GM21526 (cell line): ENCODE measurements at regions not wholly inside any gene's neighbourhood (a gene's known extent, or its start where the extent isn't known, plus 50 kb on each side); places are given as distances from the start of the nearest gene placed in this dataset.
"Not testable (repeated sequence)": the region's sequence is repeated elsewhere in the genome, so short reads cannot be mapped to it uniquely, and the experiment has no call there.

Source experiments
- ATAC-seq: cut with Tn5 transposase; IDR thresholded peaks from one replicate; pipeline ENCODE4 v1.9.1; 2021; ENCODE audit warnings: moderate library complexity; ENCODE audit not compliant: unreplicated experiment, low FRiP score

- ATAC-seq = no peak
These were observed 235.3 kb upstream of the NRIP1 start for GRCh38 chr21:15300131-15300530.

- no peak for ATAC-seq
These were observed 236.2 kb upstream of the NRIP1 start for GRCh38 chr21:15301014-15301413.

- ATAC-seq = no peak
These were observed 236.9 kb upstream of the NRIP1 start for GRCh38 chr21:15301736-15302135.

- no peak for ATAC-seq
These were observed 241.5 kb upstream of the NRIP1 start for GRCh38 chr21:15306271-15306670.

- ATAC-seq = no peak
These were observed 243.5 kb upstream of the NRIP1 start for GRCh38 chr21:15308333-15308732.

- ATAC-seq = no peak
These were observed 244.3 kb upstream of the NRIP1 start for GRCh38 chr21:15309022-15309590.

GRCh38 chr21:15309721-15310120 is 244.9 kb upstream of the NRIP1 start:
- no peak for ATAC-seq

- ATAC-seq = no peak
These were observed 246.7 kb upstream of the NRIP1 start for GRCh38 chr21:15311510-15311909.

- ATAC-seq = not testable (repeated sequence)
These were observed 252.2 kb upstream of the NRIP1 start for GRCh38 chr21:15317034-15317433.

GRCh38 chr21:15319727-15320126 is 254.9 kb upstream of the NRIP1 start:
- ATAC-seq = no peak

GRCh38 chr21:15324542-15324941 is 259.7 kb upstream of the NRIP1 start:
- no peak for ATAC-seq

- no peak for ATAC-seq
These were observed 261.4 kb upstream of the NRIP1 start for GRCh38 chr21:15326032-15326867.

GRCh38 chr21:15327637-15328265 is 263.0 kb upstream of the NRIP1 start:
- no peak for ATAC-seq

- ATAC-seq = no peak
These were observed 264.4 kb upstream of the NRIP1 start for GRCh38 chr21:15329191-15329590.

- no peak for ATAC-seq
These were observed 266.1 kb upstream of the NRIP1 start for GRCh38 chr21:15330872-15331271.

GRCh38 chr21:15332572-15332971 is 267.8 kb upstream of the NRIP1 start:
- ATAC-seq = no peak

- no peak for ATAC-seq
These were observed 268.4 kb upstream of the NRIP1 start for GRCh38 chr21:15333136-15333710.

GRCh38 chr21:15333951-15334350 is 269.2 kb upstream of the NRIP1 start:
- ATAC-seq = no peak

GRCh38 chr21:15343066-15343465 is 278.3 kb upstream of the NRIP1 start:
- ATAC-seq = no peak

GRCh38 chr21:15352009-15352408 is 287.2 kb upstream of the NRIP1 start:
- no peak for ATAC-seq

- ATAC-seq = no peak
These were observed 288.7 kb upstream of the NRIP1 start for GRCh38 chr21:15353546-15353945.
